GM19035 (cell line): ENCODE measurements at regions not wholly inside any gene's neighbourhood (a gene's known extent, or its start where the extent isn't known, plus 50 kb on each side); places are given as distances from the start of the nearest gene placed in this dataset.
A peak's percentile ranks its signal among the peaks of the same experiment; 100 is the strongest.
"Not testable (repeated sequence)": the region's sequence is repeated elsewhere in the genome, so short reads cannot be mapped to it uniquely, and the experiment has no call there.

Experiments used
- ATAC-seq: cut with Tn5 transposase; IDR thresholded peaks from one replicate; pipeline ENCODE4 v1.9.1; 2021; ENCODE audit not compliant: unreplicated experiment

- ATAC-seq, result no peak
Observed at GRCh38 chr1:187038784-187039183, 210.0 kb downstream of the PLA2G4A start.

DNA sequence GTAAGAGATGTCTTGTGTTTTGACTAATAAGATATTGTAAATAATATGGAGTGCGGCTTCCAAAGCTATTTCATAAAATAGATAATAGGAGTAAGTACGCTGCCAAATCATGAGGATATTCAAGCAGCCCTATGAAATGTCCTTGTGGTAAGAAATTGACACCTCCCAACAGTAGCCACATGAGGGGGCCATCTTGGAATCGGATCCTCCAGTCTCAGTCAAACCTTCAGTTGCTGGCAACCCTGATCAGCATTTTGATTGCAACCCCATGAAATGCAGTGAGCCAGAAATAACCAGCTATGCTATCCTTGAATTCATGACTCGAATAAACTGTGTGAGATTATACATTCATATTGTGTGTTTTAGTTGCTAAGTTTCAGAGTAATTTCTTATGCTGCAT lies 212.4 kb downstream of the PLA2G4A start:
- no peak for ATAC-seq

- ATAC-seq, result no peak
Observed at GRCh38 chr1:187042538-187042937, 213.8 kb downstream of the PLA2G4A start.

- not testable (repeated sequence) for ATAC-seq
Observed at GRCh38 chr1:187043433-187043832, 214.7 kb downstream of the PLA2G4A start.

- ATAC-seq, result no peak
Observed at GRCh38 chr1:187044411-187044810, 215.7 kb downstream of the PLA2G4A start.

DNA sequence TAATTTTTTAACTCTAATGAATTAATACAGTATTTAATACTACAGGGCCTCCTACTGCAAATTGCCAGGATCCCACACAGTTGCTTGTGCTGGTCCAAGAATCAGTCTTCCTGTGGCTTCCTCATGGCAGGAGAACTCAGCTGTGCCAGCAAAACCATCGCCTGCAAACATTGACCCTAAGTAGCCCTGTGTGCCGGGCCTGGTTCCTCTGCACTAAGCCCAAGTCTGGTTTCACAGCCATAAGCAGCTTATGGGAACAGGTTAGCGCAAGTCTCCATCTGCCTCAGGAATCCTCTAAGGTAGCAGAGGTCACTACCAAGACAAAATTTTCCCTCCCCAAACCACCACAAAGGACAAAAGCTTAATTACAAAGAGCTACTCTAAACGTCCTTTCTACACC lies 216.6 kb downstream of the PLA2G4A start:
- no peak for ATAC-seq

GRCh38 chr1:187046293-187046692 lies 217.5 kb downstream of the PLA2G4A start:
- ATAC-seq, result no peak

DNA sequence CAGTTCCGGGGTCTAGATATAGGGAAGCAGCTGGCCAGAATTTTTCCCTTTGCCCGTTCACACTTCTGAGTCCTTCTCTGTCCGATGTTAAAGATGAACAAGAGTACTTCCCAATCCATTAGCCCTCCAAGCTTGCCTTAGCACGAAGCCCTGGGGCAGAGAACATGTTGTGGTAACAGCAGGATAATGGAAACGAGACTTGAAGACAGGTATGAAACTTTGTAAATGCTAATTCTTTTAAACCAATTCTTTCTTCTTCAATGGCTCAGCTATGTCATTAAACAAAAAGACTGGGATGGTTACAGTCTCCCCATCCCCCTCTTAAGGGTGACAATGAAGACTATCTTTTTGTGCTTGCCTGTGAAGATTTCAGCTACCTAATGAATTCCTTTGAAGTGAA lies 218.5 kb downstream of the PLA2G4A start:
- no peak for ATAC-seq

- peak; percentile 86 for ATAC-seq
Observed at GRCh38 chr1:187051618-187052232, 223.0 kb downstream of the PLA2G4A start.

- ATAC-seq, result no peak
Observed at GRCh38 chr1:187053876-187054275, 225.1 kb downstream of the PLA2G4A start.

GRCh38 chr1:187054862-187055757 lies 226.4 kb downstream of the PLA2G4A start:
- ATAC-seq, result no peak

DNA sequence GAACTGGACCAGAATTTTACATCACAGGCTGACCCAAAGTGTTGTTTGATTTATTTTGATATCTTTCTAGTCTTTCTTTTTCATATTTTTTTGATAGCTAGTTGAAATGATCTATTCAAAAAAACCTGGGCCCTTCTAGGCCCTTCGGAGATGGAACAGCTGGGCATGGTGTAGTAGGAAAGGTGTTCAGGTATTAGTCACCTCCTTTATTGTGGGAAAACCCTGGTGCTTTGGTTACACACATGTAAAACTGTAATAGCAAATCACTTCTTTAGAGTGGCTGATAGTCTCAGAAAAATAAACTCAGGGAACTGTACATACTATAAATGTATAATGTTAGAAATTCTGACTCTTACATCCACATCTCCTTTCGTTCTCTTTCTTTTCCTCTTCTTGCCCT lies 234.5 kb downstream of the PLA2G4A start:
- no peak for ATAC-seq

DNA sequence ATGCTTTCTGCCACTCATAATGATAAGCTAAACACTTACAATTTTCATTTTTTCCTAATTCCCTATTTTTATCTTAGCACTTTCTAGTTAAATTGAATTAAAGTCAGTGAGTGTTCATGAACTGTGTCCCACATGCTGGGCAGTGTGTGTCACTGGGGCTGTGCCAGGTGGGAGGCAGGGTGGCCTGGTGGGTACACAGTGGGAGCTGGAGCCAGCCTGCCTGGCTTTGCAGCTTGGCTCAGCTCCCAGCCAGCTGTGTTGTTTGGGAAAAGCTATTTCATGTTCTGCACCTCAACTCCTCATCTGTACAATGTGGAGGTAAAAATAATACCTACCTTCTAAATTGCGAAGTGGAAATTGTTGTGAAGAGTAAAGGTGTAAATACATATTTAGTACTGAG lies 238.4 kb downstream of the PLA2G4A start:
- no peak for ATAC-seq

GRCh38 chr1:187070076-187070475 lies 241.3 kb downstream of the PLA2G4A start:
- no peak for ATAC-seq

GRCh38 chr1:187072262-187073034 lies 243.7 kb downstream of the PLA2G4A start:
- peak; percentile 80 for ATAC-seq

GRCh38 chr1:187073035-187073560 lies 244.3 kb downstream of the PLA2G4A start:
- ATAC-seq, result peak; percentile 36

GRCh38 chr1:187073634-187074245 lies 245.0 kb downstream of the PLA2G4A start:
- ATAC-seq, result not testable (repeated sequence)

DNA sequence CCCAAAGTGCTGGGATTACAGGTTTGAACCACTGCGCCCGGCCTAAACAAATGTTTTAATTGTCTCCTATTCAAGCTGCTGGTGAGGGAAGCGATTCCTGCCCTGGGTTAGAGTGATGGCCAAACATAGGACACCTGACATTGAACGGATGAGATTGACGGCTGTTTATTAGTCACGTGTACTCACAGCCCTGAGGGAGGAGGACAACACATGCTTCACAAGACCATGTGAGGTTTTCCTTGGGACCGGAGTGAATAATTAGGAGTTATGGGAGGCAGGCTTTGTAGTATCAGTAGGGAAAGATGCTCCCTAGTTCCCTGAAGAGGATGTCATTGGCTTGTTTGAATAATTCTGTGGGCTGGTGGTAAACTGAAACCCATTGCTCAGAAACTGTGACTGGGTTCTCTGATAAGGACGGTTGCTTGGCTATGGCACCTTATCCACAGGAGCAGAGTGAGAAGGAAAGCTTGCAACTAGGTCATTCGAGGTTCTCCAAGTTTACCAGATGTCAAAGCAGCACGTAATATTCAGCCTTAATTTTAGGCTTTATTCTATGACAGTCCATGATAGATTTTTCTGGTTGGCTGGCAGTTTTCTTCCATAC lies 245.8 kb downstream of the PLA2G4A start:
- ATAC-seq, result no peak

DNA sequence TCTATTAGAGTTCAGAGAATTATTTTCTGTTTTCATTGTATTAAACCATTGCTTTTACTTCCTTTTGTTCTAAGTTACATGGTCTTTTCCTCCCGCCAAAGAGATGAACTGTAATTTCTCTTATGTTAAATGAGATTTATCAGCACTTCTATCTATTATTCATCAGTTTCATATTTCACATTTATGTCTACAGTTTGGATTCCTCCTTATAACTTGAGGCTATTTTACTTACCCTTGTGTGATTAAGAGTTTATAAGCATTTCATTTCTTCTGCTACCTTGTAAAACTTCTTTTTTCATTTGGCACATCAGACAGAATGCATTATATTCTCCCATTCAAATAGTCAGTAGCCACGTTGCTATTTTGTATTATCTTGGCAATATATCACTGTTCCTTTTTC lies 248.2 kb downstream of the PLA2G4A start:
- no peak for ATAC-seq

GRCh38 chr1:187078321-187078720 lies 249.6 kb downstream of the PLA2G4A start:
- no peak for ATAC-seq

DNA sequence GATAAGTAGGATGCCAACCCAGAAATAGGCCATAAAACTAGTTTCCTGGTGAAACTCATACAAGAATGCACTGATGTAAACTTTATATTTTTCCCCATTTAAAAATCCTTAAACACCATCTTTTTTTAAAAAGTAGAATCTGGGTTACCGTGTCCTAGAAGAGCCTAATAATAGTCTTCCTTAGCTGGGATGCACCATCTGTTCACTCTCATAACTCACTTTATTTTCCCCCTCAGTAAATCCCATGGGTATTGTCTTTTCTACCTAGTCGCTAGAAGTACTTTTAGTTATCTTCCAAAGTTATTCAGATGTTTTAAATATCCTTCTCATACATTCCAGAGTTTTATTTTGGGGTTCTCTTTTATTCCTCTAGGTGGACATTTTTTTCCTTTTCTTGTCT lies 250.2 kb downstream of the PLA2G4A start:
- ATAC-seq, result no peak
